ENCODE measurements at regions not wholly inside any gene's neighbourhood (a gene's known extent, or its start where the extent isn't known, plus 50 kb on each side); places are given as distances from the start of the nearest gene placed in this dataset.

GRCh38 chr2:6127718-6128117, 435.5 kb downstream of the SOX11 start:
- dilution Hi-C loops (cut with MboI; ENCODE audit: extremely low pct_ligation_motif_present, low sequenced_read_pairs), result no loop called here
- FAIRE-seq, result no peak

GRCh38 chr2:6139142-6139541, 447.0 kb downstream of the SOX11 start:
- Histone ChIP-seq H3K4me2 (ENCODE audit: control insufficient read depth, extremely low read depth, insufficient read depth, low read depth, low read length) (no peak overlapping the region), H3K9ac (ENCODE audit: control insufficient read depth, extremely low read depth, insufficient read depth, low read length) (no peak overlapping the region), H3K79me2 (ENCODE audit: control insufficient read depth, insufficient read depth, low read length) (no peaks in the 10 kb centered on the region), H3K4me1 (ENCODE audit: control insufficient read depth, extremely low read depth, insufficient read depth, low read length) (no peaks in the 10 kb centered on the region), H3K9me3 (ENCODE audit: control insufficient read depth, low read depth, low read length) (no peaks in the 10 kb centered on the region), H3K9me1 (ENCODE audit: control insufficient read depth, extremely low read depth, insufficient read depth, low read length) (no peaks in the 10 kb centered on the region), H3K4me3 (ENCODE audit: control insufficient read depth in 2 of 3, extremely low read depth in 1 of 3, insufficient read depth in 2 of 3, low read depth in 1 of 3, low read length in 3 of 3) (no peak overlapping the region), H2AFZ (ENCODE audit: control insufficient read depth, low read length) (no peak overlapping the region), H3K27ac (ENCODE audit: control insufficient read depth, insufficient read depth, low read length) (no peak overlapping the region), H4K20me1 (ENCODE audit: control insufficient read depth, extremely low read depth, insufficient read depth, low read length) (no peaks in the 10 kb centered on the region), H3K36me3 (ENCODE audit: control insufficient read depth in 2 of 2, extremely low read depth in 1 of 2, insufficient read depth in 2 of 2, low read length in 2 of 2) (no peaks in the 10 kb centered on the region), H3K27me3 (ENCODE audit: control insufficient read depth, extremely low read depth, insufficient read depth, low read length) (no peaks in the 10 kb centered on the region)
- dilution Hi-C loops (cut with MboI; ENCODE audit: extremely low pct_ligation_motif_present, low sequenced_read_pairs), result no loop called here
- TF ChIP-seq CTCF (optimal IDR thresholded peaks at IDR 0.05 in 1 of 3, IDR thresholded peaks at IDR 0.05 in 1 of 3, conservative IDR thresholded peaks at IDR 0.05 in 1 of 3; ENCODE audit: extremely low read depth in 1 of 3, insufficient read depth in 2 of 3, low read length in 3 of 3), result no peak
- no peak for TF ChIP-seq EZH2 (IDR thresholded peaks at IDR 0.05; ENCODE audit: low read length)
- FAIRE-seq, result no peak
- DNase-seq (ENCODE audit: low read depth, low spot score), result no peak

More at GRCh38 chr2:6127718-6128117, 435.5 kb downstream of the SOX11 start:
- Histone ChIP-seq H3K4me3 (ENCODE audit: control insufficient read depth in 2 of 3, extremely low read depth in 1 of 3, insufficient read depth in 2 of 3, low read depth in 1 of 3, low read length in 3 of 3) (no peak overlapping the region), H4K20me1 (ENCODE audit: control insufficient read depth, extremely low read depth, insufficient read depth, low read length) (no peaks in the 10 kb centered on the region), H3K9me3 (ENCODE audit: control insufficient read depth, low read depth, low read length) (peaks cover 2% of the 10 kb centered on the region), H3K9me1 (ENCODE audit: control insufficient read depth, extremely low read depth, insufficient read depth, low read length) (no peaks in the 10 kb centered on the region), H3K36me3 (ENCODE audit: control insufficient read depth in 2 of 2, extremely low read depth in 1 of 2, insufficient read depth in 2 of 2, low read length in 2 of 2) (no peaks in the 10 kb centered on the region), H3K4me2 (ENCODE audit: control insufficient read depth, extremely low read depth, insufficient read depth, low read depth, low read length) (no peak overlapping the region), H3K79me2 (ENCODE audit: control insufficient read depth, insufficient read depth, low read length) (no peaks in the 10 kb centered on the region), H3K27me3 (ENCODE audit: control insufficient read depth, extremely low read depth, insufficient read depth, low read length) (no peaks in the 10 kb centered on the region), H3K9ac (ENCODE audit: control insufficient read depth, extremely low read depth, insufficient read depth, low read length) (no peak overlapping the region), H3K27ac (ENCODE audit: control insufficient read depth, insufficient read depth, low read length) (no peak overlapping the region), H3K4me1 (ENCODE audit: control insufficient read depth, extremely low read depth, insufficient read depth, low read length) (no peaks in the 10 kb centered on the region), H2AFZ (ENCODE audit: control insufficient read depth, low read length) (no peak overlapping the region)
- no peak for DNase-seq (ENCODE audit: low read depth, low spot score)
- TF ChIP-seq CTCF (optimal IDR thresholded peaks at IDR 0.05 in 1 of 3, IDR thresholded peaks at IDR 0.05 in 1 of 3, conservative IDR thresholded peaks at IDR 0.05 in 1 of 3; ENCODE audit: extremely low read depth in 1 of 3, insufficient read depth in 2 of 3, low read length in 3 of 3) (no peak), EZH2 (IDR thresholded peaks at IDR 0.05; ENCODE audit: low read length) (no peak)
